Vagina (tissue), 2 donors: ENCODE measurements at regions not wholly inside any gene's neighbourhood (a gene's known extent, or its start where the extent isn't known, plus 50 kb on each side); places are given as distances from the start of the nearest gene placed in this dataset.

Experiments used
- DNase-seq, 2 donors: peaks; one replicate each; pipeline ENCODE4 v3.0.0-alpha.2; 2017; ENCODE audit errors: extremely low spot score in 2 of 2
- H3K27ac ChIP-seq: fragments of 200-600 bp; sonication (generic); one replicate; pipeline ENCODE4 v1.5.1; 2019
- H3K27me3 ChIP-seq: fragments of 200-600 bp; sonication (generic); one replicate; pipeline ENCODE4 v1.5.1; 2019
- H3K36me3 ChIP-seq, 2 donors: fragments of 200-600 bp; sonication (generic); one replicate each; pipeline ENCODE4 v1.5.1; 2017 to 2019
- H3K4me1 ChIP-seq: fragments of 200-600 bp; sonication (generic); one replicate; pipeline ENCODE4 v1.5.1; 2019
- H3K4me3 ChIP-seq, 2 donors: fragments of 200-600 bp; sonication (generic); 1 replicate in 1 of 2; 2 replicates in 1 of 2; pipeline ENCODE4 v1.5.1; 2016 to 2019
- H3K9me3 ChIP-seq: fragments of 200-600 bp; sonication (generic); one replicate; pipeline ENCODE4 v1.5.1; 2019
- POLR2A ChIP-seq, 2 donors: fragments of 450-650 bp; IDR thresholded peaks; one replicate each; pipeline ENCODE4 v1.6.1; 2017; ENCODE audit warnings: antibody characterized with exemption in 2 of 2, mild to moderate bottlenecking in 2 of 2, moderate library complexity in 2 of 2
- POLR2AphosphoS5 ChIP-seq, 2 donors: sonication (generic); formaldehyde crosslinking; IDR thresholded peaks; one replicate each; pipeline ENCODE4 v1.9.0; 2017; ENCODE audit warnings: antibody characterized with exemption in 2 of 2, mild to moderate bottlenecking in 2 of 2, low read depth in 1 of 2; ENCODE audit not compliant: insufficient read depth in 1 of 2
- intact Hi-C: fragments of 100-400 bp; cut with DNase I; formaldehyde crosslinking; loops from one replicate; pipeline ENCODE4 v1.15.1; 2023

- H3K9me3 ChIP-seq, result no peaks in the 10 kb centered on the region
- intact Hi-C loops, result no loop called here
- no peaks in the 10 kb centered on the region for H3K27me3 ChIP-seq
- H3K27ac ChIP-seq, result no peak overlapping the region
- H3K4me1 ChIP-seq, result no peaks in the 10 kb centered on the region
- no peak for DNase-seq
- TF ChIP-seq POLR2A (IDR thresholded peaks at IDR 0.05), result no peak
- no peaks in the 10 kb centered on the region for H3K36me3 ChIP-seq
- H3K4me3 ChIP-seq, result no peak overlapping the region
These were observed 52.9 kb upstream of the AMOTL1 start for GRCh38 chr11:94715225-94715624.

- TF ChIP-seq POLR2AphosphoS5 (IDR thresholded peaks at IDR 0.05; ENCODE audit: insufficient read depth in 1 of 2, low read depth in 1 of 2), result no peak
- intact Hi-C loops, result no loop called here
- Histone ChIP-seq H3K27ac (no peak overlapping the region), H3K36me3 (no peaks in the 10 kb centered on the region), H3K27me3 (no peaks in the 10 kb centered on the region), H3K4me1 (no peaks in the 10 kb centered on the region), H3K9me3 (no peaks in the 10 kb centered on the region), H3K4me3 (no peak overlapping the region)
- DNase-seq, result no peak
These were observed 50.5 kb upstream of the AMOTL1 start for GRCh38 chr11:94717667-94718066.
